CD8-positive, alpha-beta memory T cell (primary cell): ENCODE measurements at regions not wholly inside any gene's neighbourhood (a gene's known extent, or its start where the extent isn't known, plus 50 kb on each side); places are given as distances from the start of the nearest gene placed in this dataset.

ENCODE experiments used
- CTCF ChIA-PET: fragments of 350-600 bp; sonication (Branson Sonifier 250); formaldehyde crosslinking; loops from one replicate; lab custom pipeline; 2021; ENCODE audit warnings: antibody characterized with exemption; lab: Charles Lee
- POLR2A ChIA-PET: fragments of 350-600 bp; sonication (Branson Sonifier 250); formaldehyde crosslinking; loops from one replicate; lab custom pipeline; 2021; ENCODE audit warnings: antibody characterized with exemption; lab: Charles Lee
- DNase-seq, 5 donors: peaks; one replicate each; pipeline versions ENCODE4 v3.0.0 to v3.0.0-alpha.2; 2020 to 2022; ENCODE audit warnings: mixed read lengths in 1 of 5
- H3K27ac ChIP-seq: one replicate; pipeline ENCODE4 v1.7.0; 2013; ENCODE audit warnings: low read depth, mild to moderate bottlenecking, low read length, moderate library complexity
- H3K27me3 ChIP-seq: 2 replicates; pipeline ENCODE4 v1.7.0; 2013; ENCODE audit warnings: low read length, mild to moderate bottlenecking; ENCODE audit not compliant: insufficient read depth, poor library complexity, severe bottlenecking
- H3K36me3 ChIP-seq: 2 replicates; pipeline ENCODE4 v1.7.0; 2013; ENCODE audit warnings: mild to moderate bottlenecking, low read length, moderate library complexity; ENCODE audit not compliant: insufficient read depth
- H3K4me1 ChIP-seq: 2 replicates; pipeline ENCODE4 v1.7.0; 2013; ENCODE audit warnings: mild to moderate bottlenecking, low read length, moderate library complexity; ENCODE audit not compliant: insufficient read depth
- H3K4me3 ChIP-seq: 2 replicates; pipeline ENCODE4 v1.7.0; 2013; ENCODE audit warnings: mild to moderate bottlenecking, low read length
- H3K9me3 ChIP-seq: 2 replicates; pipeline ENCODE4 v1.7.0; 2013; ENCODE audit warnings: mild to moderate bottlenecking, low read length
- H3K27ac Mint-ChIP-seq, 8 donors: one replicate each; pipeline ENCODE4 v1.8.0; 2020 to 2021; ENCODE audit warnings: mixed read lengths in 8 of 8, mild to moderate bottlenecking in 6 of 8, inconsistent platforms in 3 of 8, moderate library complexity in 3 of 8
- H3K27me3 Mint-ChIP-seq, 2 donors: one replicate each; pipeline ENCODE4 v1.8.0; 2020 to 2021; ENCODE audit warnings: mixed read lengths in 2 of 2, mild to moderate bottlenecking in 1 of 2, moderate library complexity in 1 of 2
- H3K36me3 Mint-ChIP-seq, 3 donors: one replicate each; pipeline ENCODE4 v1.8.0; 2020 to 2021; ENCODE audit warnings: mixed read lengths in 3 of 3, inconsistent platforms in 1 of 3, mild to moderate bottlenecking in 1 of 3
- H3K4me1 Mint-ChIP-seq, 3 donors: one replicate each; pipeline ENCODE4 v1.8.0; 2020 to 2021; ENCODE audit warnings: mixed read lengths in 3 of 3, inconsistent platforms in 1 of 3, mild to moderate bottlenecking in 1 of 3
- H3K4me3 Mint-ChIP-seq, 7 donors: one replicate each; pipeline ENCODE4 v1.8.0; 2020 to 2021; ENCODE audit warnings: mixed read lengths in 7 of 7, mild to moderate bottlenecking in 6 of 7, moderate library complexity in 4 of 7, inconsistent platforms in 2 of 7
- H3K9me3 Mint-ChIP-seq, 5 donors: one replicate each; pipeline ENCODE4 v1.8.0; 2020 to 2022; ENCODE audit warnings: mixed read lengths in 5 of 5, mild to moderate bottlenecking in 3 of 5, moderate library complexity in 2 of 5, inconsistent platforms in 1 of 5

DNA sequence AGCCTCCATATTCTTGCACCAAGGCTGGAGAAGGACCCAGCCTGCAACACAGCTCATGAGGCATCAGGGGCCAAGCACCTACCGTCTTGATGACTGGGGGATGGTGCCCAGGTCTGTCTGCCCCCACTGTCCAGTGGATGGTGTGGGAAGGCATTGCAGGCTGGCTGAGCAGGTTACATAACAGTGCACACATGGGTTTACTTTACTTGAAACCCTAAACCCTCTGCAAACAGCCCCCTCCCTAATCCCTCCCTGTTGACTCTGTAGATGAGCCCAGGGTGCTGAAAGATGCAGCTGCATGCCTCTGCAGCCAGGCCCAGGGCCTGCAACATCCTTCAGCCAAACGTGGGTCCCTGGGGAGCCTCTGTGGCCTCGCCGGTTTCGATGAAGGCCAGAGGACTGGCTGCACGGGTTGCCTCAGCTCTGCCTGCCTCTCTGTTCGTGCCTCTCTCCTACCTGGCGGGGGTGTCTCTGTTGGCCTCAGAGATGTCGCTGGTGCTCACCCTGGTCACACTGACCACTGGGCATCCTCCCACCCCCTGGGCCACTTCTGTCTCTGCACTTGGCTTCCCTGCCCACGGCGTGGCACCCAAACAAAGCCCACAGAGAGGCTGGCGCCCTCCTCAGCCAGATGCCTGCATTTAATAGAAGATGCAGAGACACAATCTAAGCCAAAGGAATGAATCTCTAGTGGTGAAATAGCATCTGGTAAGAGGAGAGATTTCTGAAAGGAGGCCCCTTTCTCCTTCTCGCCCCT is 95.1 kb downstream of the METRNL start:
- CTCF ChIA-PET = no interaction called here
- DNase-seq = no peak
- H3K9me3 Mint-ChIP-seq = peaks cover 0 to 3% (median 0%) of the 10 kb centered on the region in 5 donors

GRCh38 chr17:83175119-83175821 is 95.9 kb downstream of the METRNL start:
- H3K27me3 ChIP-seq = no peaks in the 10 kb centered on the region
- H3K9me3 ChIP-seq = no peaks in the 10 kb centered on the region
- Mint-ChIP-seq H3K9me3 (no peaks in the 10 kb centered on the region), H3K36me3 (no peaks in the 10 kb centered on the region), H3K27ac (peak overlapping the region in 1 of 8 donors; percentile 43), H3K4me1 (no peaks in the 10 kb centered on the region), H3K27me3 (peaks cover 0 to 9% of the 10 kb centered on the region in 2 donors), H3K4me3 (no peak overlapping the region)
- CTCF ChIA-PET = no interaction called here
- no peak overlapping the region for H3K4me3 ChIP-seq
- POLR2A ChIA-PET = no interaction called here
- no peak for DNase-seq
- H3K4me1 ChIP-seq = no peaks in the 10 kb centered on the region
- no peak overlapping the region for H3K27ac ChIP-seq
- H3K36me3 ChIP-seq = no peaks in the 10 kb centered on the region

More for the DNA sequence above, 95.1 kb downstream of the METRNL start:
- H3K4me3 ChIP-seq = no peak overlapping the region
- peaks cover 3 to 16% of the 10 kb centered on the region in 2 donors for H3K27me3 Mint-ChIP-seq
- H3K9me3 ChIP-seq = no peaks in the 10 kb centered on the region
- H3K36me3 Mint-ChIP-seq = no peaks in the 10 kb centered on the region
- no peak overlapping the region for H3K4me3 Mint-ChIP-seq
- H3K27me3 ChIP-seq = no peaks in the 10 kb centered on the region
- no peaks in the 10 kb centered on the region for H3K4me1 Mint-ChIP-seq
- H3K4me1 ChIP-seq = no peaks in the 10 kb centered on the region
- POLR2A ChIA-PET = no interaction called here
- peak overlapping the region in 1 of 8 donors; percentile 43 for H3K27ac Mint-ChIP-seq
- no peaks in the 10 kb centered on the region for H3K36me3 ChIP-seq
- no peak overlapping the region for H3K27ac ChIP-seq

DNA sequence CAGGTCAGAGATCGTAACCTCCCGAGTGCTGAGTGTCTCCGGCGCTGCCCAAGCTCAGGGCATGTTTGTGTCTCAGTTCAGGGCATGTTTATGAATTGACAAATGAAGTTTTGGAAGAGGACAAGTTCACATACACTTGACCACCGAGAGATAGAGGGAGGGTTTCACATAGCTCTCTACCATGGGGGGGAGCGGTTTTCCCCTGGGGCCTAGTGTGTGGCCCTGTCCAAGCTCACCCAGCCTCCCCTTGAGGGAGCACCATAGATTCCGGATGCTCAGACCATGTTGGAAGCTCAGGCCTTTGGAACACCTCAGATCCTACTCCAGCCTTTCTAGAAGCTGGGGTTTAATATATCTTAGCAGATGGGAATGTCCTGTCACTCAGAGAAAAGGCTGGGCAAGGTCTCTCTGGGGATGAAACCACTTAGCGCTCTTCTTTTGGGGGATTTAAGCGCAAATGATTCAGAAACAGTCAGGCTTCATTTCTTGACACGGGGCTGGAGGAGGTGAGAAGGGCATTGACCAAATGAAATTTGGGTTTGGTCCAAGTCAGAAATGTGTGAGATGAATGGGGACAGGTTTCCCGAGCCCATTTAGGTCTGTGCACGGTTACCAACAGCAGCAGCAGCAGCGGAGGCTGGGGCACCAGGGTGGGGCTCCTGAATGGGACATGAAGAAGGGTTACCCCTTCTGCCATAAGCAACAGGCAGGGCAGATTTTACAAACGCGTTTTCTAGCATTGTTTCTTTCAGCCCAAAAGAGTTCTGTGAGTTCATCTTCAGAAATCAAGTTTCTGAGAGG is 96.6 kb downstream of the METRNL start:
- H3K27ac Mint-ChIP-seq = peak overlapping the region in 1 of 8 donors; percentile 3
- no peaks in the 10 kb centered on the region for H3K36me3 ChIP-seq
- H3K4me1 ChIP-seq = no peaks in the 10 kb centered on the region
- H3K27ac ChIP-seq = no peak overlapping the region
- ChIA-PET CTCF (no interaction called here), POLR2A (no interaction called here)
- no peaks in the 10 kb centered on the region for H3K9me3 Mint-ChIP-seq
- no peak for DNase-seq
- H3K27me3 Mint-ChIP-seq = peaks cover 0 to 5% of the 10 kb centered on the region in 2 donors
- no peaks in the 10 kb centered on the region for H3K4me1 Mint-ChIP-seq
- H3K4me3 ChIP-seq = no peak overlapping the region
- H3K36me3 Mint-ChIP-seq = no peaks in the 10 kb centered on the region
- H3K27me3 ChIP-seq = no peaks in the 10 kb centered on the region
- no peak overlapping the region for H3K4me3 Mint-ChIP-seq
- no peaks in the 10 kb centered on the region for H3K9me3 ChIP-seq

- Mint-ChIP-seq H3K9me3 (no peaks in the 10 kb centered on the region), H3K36me3 (no peaks in the 10 kb centered on the region), H3K27me3 (no peaks in the 10 kb centered on the region), H3K4me1 (no peaks in the 10 kb centered on the region), H3K27ac (no peak overlapping the region), H3K4me3 (no peak overlapping the region)
- Histone ChIP-seq H3K27me3 (no peaks in the 10 kb centered on the region), H3K36me3 (no peaks in the 10 kb centered on the region), H3K4me3 (no peak overlapping the region), H3K4me1 (no peaks in the 10 kb centered on the region), H3K9me3 (no peaks in the 10 kb centered on the region), H3K27ac (no peak overlapping the region)
- ChIA-PET POLR2A (no interaction called here), CTCF (no interaction called here)
- DNase-seq = no peak
These were observed 97.5 kb downstream of the METRNL start for GRCh38 chr17:83176623-83177583.

- no peaks in the 10 kb centered on the region for H3K4me1 Mint-ChIP-seq
- no peak overlapping the region for H3K4me3 ChIP-seq
- no peaks in the 10 kb centered on the region for H3K9me3 Mint-ChIP-seq
- H3K27ac Mint-ChIP-seq = peak overlapping the region in 2 of 8 donors; percentile 15 to 55
- H3K27me3 Mint-ChIP-seq = no peaks in the 10 kb centered on the region
- no peaks in the 10 kb centered on the region for H3K36me3 ChIP-seq
- H3K4me3 Mint-ChIP-seq = no peak overlapping the region
- ChIA-PET CTCF (no interaction called here), POLR2A (no interaction called here)
- no peak overlapping the region for H3K27ac ChIP-seq
- H3K9me3 ChIP-seq = no peaks in the 10 kb centered on the region
- DNase-seq = no peak
- H3K27me3 ChIP-seq = no peaks in the 10 kb centered on the region
- H3K4me1 ChIP-seq = no peaks in the 10 kb centered on the region
- no peaks in the 10 kb centered on the region for H3K36me3 Mint-ChIP-seq
These were observed 98.5 kb downstream of the METRNL start for GRCh38 chr17:83177611-83178532.

GRCh38 chr17:83178533-83179304 is 99.3 kb downstream of the METRNL start:
- Mint-ChIP-seq H3K4me1 (no peaks in the 10 kb centered on the region), H3K9me3 (no peaks in the 10 kb centered on the region)

More at GRCh38 chr17:83178533-83179304, 99.3 kb downstream of the METRNL start:
- Mint-ChIP-seq H3K27me3 (no peaks in the 10 kb centered on the region), H3K36me3 (no peaks in the 10 kb centered on the region), H3K27ac (peak overlapping the region in 1 of 8 donors; percentile 55), H3K4me3 (no peak overlapping the region)
- no peaks in the 10 kb centered on the region for H3K27me3 ChIP-seq
- POLR2A ChIA-PET = no interaction called here
- CTCF ChIA-PET = no interaction called here
- DNase-seq = no peak
- no peak overlapping the region for H3K4me3 ChIP-seq
- no peak overlapping the region for H3K27ac ChIP-seq
- H3K4me1 ChIP-seq = no peaks in the 10 kb centered on the region
- no peaks in the 10 kb centered on the region for H3K36me3 ChIP-seq
- no peaks in the 10 kb centered on the region for H3K9me3 ChIP-seq
